IMR-90 (cell line): ENCODE measurements at regions not wholly inside any gene's neighbourhood (a gene's known extent, or its start where the extent isn't known, plus 50 kb on each side); places are given as distances from the start of the nearest gene placed in this dataset.

Experiments
- ATAC-seq: fragments of 200-7000 bp; cut with Tn5 transposase; 2 replicates; pipeline ENCODE4 v1.9.1; 2020; ENCODE audit warnings: low read depth, mild to moderate bottlenecking, moderate library complexity
- BruUV-seq: library from RNA; stranded (reverse); fragments of 400-500 nt; replicated peaks from 2 replicates; lab custom pipeline; 2021; lab: Mats Ljungman, UMichigan
- CTCF ChIA-PET: fragments of 300-600 bp; formaldehyde crosslinking; extraction: SDS; loops from one replicate; lab custom pipeline; 2021; ENCODE audit warnings: antibody characterized with exemption; lab: Yijun Ruan, JAX
- POLR2A ChIA-PET: fragments of 300-600 bp; sonication (Branson Sonifier 250); formaldehyde crosslinking; loops from one replicate; lab custom pipeline; 2022; ENCODE audit warnings: antibody characterized with exemption; ENCODE audit not compliant: unreplicated experiment; lab: Charles Lee
- DNase-seq: peaks from one replicate; pipeline ENCODE4 v3.0.0; 2013
- H2AFZ ChIP-seq: replicated peaks from 2 replicates; pipeline ENCODE3; 2013; ENCODE audit warnings: low read length, mild to moderate bottlenecking; ENCODE audit not compliant: poor library complexity
- H2AK5ac ChIP-seq: 2 replicates; pipeline ENCODE4 v1.6.1; 2013; ENCODE audit warnings: low read depth, low read length, inconsistent platforms
- H2AK9ac ChIP-seq: replicated peaks from 2 replicates; pipeline ENCODE3; 2013; ENCODE audit warnings: mild to moderate bottlenecking, low read depth, low read length, moderate library complexity; ENCODE audit not compliant: poor library complexity
- H2BK120ac ChIP-seq: 2 replicates; pipeline ENCODE4 v1.6.1; 2013; ENCODE audit warnings: low read depth, low read length, inconsistent platforms
- H2BK15ac ChIP-seq: 3 replicates; pipeline ENCODE4 v1.6.1; 2013; ENCODE audit warnings: low read depth, low read length, inconsistent platforms
- H2BK20ac ChIP-seq: 2 replicates; pipeline ENCODE4 v1.6.1; 2013; ENCODE audit warnings: low read depth, mild to moderate bottlenecking, inconsistent platforms, low read length, moderate library complexity
- H2BK5ac ChIP-seq: 2 replicates; pipeline ENCODE4 v1.6.1; 2013; ENCODE audit warnings: mild to moderate bottlenecking, low read depth, low read length, inconsistent platforms; ENCODE audit not compliant: poor library complexity, severe bottlenecking
- H3K14ac ChIP-seq: replicated peaks from 2 replicates; pipeline ENCODE4 v1.6.1; 2013; ENCODE audit warnings: low read depth, low read length, inconsistent platforms
- H3K18ac ChIP-seq: 2 replicates; pipeline ENCODE4 v1.6.1; 2013; ENCODE audit warnings: low read depth, low read length, control low read depth
- H3K23ac ChIP-seq: 2 replicates; pipeline ENCODE4 v1.6.1; 2013; ENCODE audit warnings: low read depth, low read length, inconsistent platforms
- H3K27ac ChIP-seq: 2 replicates; pipeline ENCODE4 v1.5.1; 2013; ENCODE audit warnings: mild to moderate bottlenecking, control low read depth, low read length; ENCODE audit not compliant: insufficient read depth
- H3K27me3 ChIP-seq: 2 replicates; pipeline ENCODE4 v1.6.1; 2013; ENCODE audit warnings: low read length; ENCODE audit not compliant: control insufficient read depth, insufficient read depth
- H3K36me3 ChIP-seq: 2 replicates; pipeline ENCODE4 v1.6.1; 2013; ENCODE audit warnings: low read length, mixed read lengths; ENCODE audit not compliant: control insufficient read depth, insufficient read depth
- H3K4ac ChIP-seq: 2 replicates; pipeline ENCODE4 v1.6.1; 2013; ENCODE audit warnings: low read depth, low read length, inconsistent platforms
- H3K4me1 ChIP-seq: 2 replicates; pipeline ENCODE4 v1.6.1; 2013; ENCODE audit warnings: low read length, mixed read lengths; ENCODE audit not compliant: control insufficient read depth, insufficient read depth
- H3K4me2 ChIP-seq: 2 replicates; pipeline ENCODE4 v1.6.1; 2013; ENCODE audit warnings: low read depth, mild to moderate bottlenecking, control low read depth, low read length, moderate library complexity
- H3K4me3 ChIP-seq: 2 replicates; pipeline ENCODE4 v1.5.1; 2013; ENCODE audit warnings: low read depth, mild to moderate bottlenecking, control low read depth, low read length, moderate library complexity; ENCODE audit not compliant: insufficient read depth
- H3K56ac ChIP-seq: 2 replicates; pipeline ENCODE4 v1.6.1; 2013; ENCODE audit warnings: low read length, inconsistent platforms; ENCODE audit not compliant: insufficient read depth; ENCODE audit errors: extremely low read depth
- H3K79me1 ChIP-seq, 2 experiments: 2 replicates each; pipeline ENCODE4 v1.6.1; 2013; ENCODE audit warnings: low read length in 2 of 2, inconsistent platforms in 1 of 2, low read depth in 1 of 2
- H3K9ac ChIP-seq: 2 replicates; pipeline ENCODE4 v1.6.1; 2013; ENCODE audit warnings: low read depth, low read length, control low read depth
- H3K9me1 ChIP-seq: 2 replicates; pipeline ENCODE4 v1.6.1; 2013; ENCODE audit warnings: low read length, inconsistent platforms; ENCODE audit not compliant: insufficient read depth
- H3K9me3 ChIP-seq: 2 replicates; pipeline ENCODE4 v1.6.1; 2013; ENCODE audit warnings: low read length; ENCODE audit not compliant: control insufficient read depth, insufficient read depth
- H4K20me1 ChIP-seq: 2 replicates; pipeline ENCODE4 v1.6.1; 2013; ENCODE audit warnings: low read length, inconsistent platforms; ENCODE audit not compliant: insufficient read depth
- H4K5ac ChIP-seq: 2 replicates; pipeline ENCODE4 v1.6.1; 2013; ENCODE audit warnings: mild to moderate bottlenecking, low read depth, low read length, control low read depth
- H4K8ac ChIP-seq, 2 experiments: 2 replicates each; pipeline ENCODE4 v1.6.1; 2013; ENCODE audit warnings: low read depth in 2 of 2, low read length in 2 of 2, control low read depth in 1 of 2, inconsistent platforms in 1 of 2
- H4K91ac ChIP-seq: 2 replicates; pipeline ENCODE4 v1.6.1; 2013; ENCODE audit warnings: low read depth, low read length, inconsistent platforms; ENCODE audit not compliant: insufficient read depth
- BHLHE40 ChIP-seq: fragments of 150-350 bp; IDR thresholded peaks from 2 replicates; pipeline ENCODE4 v1.6.1; 2016; ENCODE audit warnings: mild to moderate bottlenecking, low read depth, low read length
- FOS ChIP-seq: fragments of 150-350 bp; IDR thresholded peaks from 2 replicates; pipeline ENCODE4 v1.6.1; 2016; ENCODE audit warnings: low read depth, low read length
- MAFK ChIP-seq: IDR thresholded peaks from 2 replicates; pipeline ENCODE4 v1.6.1; 2012; ENCODE audit warnings: low read depth, low read length, improper control_type of control experiment
- MAZ ChIP-seq: IDR thresholded peaks from 2 replicates; pipeline ENCODE4 v1.6.1; 2012; ENCODE audit warnings: low read depth, mild to moderate bottlenecking, low read length, improper control_type of control experiment, moderate library complexity, borderline replicate concordance
- NFE2L2 ChIP-seq: fragments of 150-350 bp; IDR thresholded peaks from 2 replicates; pipeline ENCODE4 v1.6.1; 2016; ENCODE audit warnings: low read depth, mild to moderate bottlenecking, low read length
- POLR2A ChIP-seq: IDR thresholded peaks from 2 replicates; pipeline ENCODE4 v1.6.1; 2012; ENCODE audit warnings: mild to moderate bottlenecking, low read depth, low read length
- RAD21 ChIP-seq: IDR thresholded peaks from 2 replicates; pipeline ENCODE4 v1.6.1; 2012; ENCODE audit warnings: low read length, improper control_type of control experiment
- RCOR1 ChIP-seq: IDR thresholded peaks from 2 replicates; pipeline ENCODE4 v1.6.1; 2012; ENCODE audit warnings: mild to moderate bottlenecking, low read length, improper control_type of control experiment; ENCODE audit not compliant: insufficient replicate concordance
- RFX5 ChIP-seq: IDR thresholded peaks from 2 replicates; pipeline ENCODE4 v1.8.0; 2012; ENCODE audit warnings: low read depth, mild to moderate bottlenecking, low read length, moderate library complexity
- SMC3 ChIP-seq: fragments of 150-350 bp; IDR thresholded peaks from 2 replicates; pipeline ENCODE4 v1.6.1; 2016; ENCODE audit warnings: low read depth, mild to moderate bottlenecking, antibody characterized with exemption, low read length, moderate library complexity
- WGBS, 2 experiments: methylation state at CpG; one replicate each; pipeline versions ENCODE4 v1.1.5 to v1.1.7; 2013; ENCODE audit warnings: missing lambda C conversion rate in 2 of 2; ENCODE audit not compliant: insufficient read length in 1 of 2; ENCODE audit errors: extremely low coverage in 2 of 2; 5-methylcytosine and 5-hydroxymethylcytosine counted together
- dilution Hi-C: fragments of 300-500 bp; cut with HindIII; formaldehyde crosslinking; loops from one replicate; pipeline ENCODE4 v1.14.3; 2018; ENCODE audit warnings: low sequenced_read_pairs; ENCODE audit not compliant: unreplicated experiment
- in situ Hi-C: fragments of 300-500 bp; cut with MboI; formaldehyde crosslinking; loops from 3 replicates; pipeline ENCODE4 v1.14.3; 2019; ENCODE audit warnings: low sequenced_read_pairs, inconsistent platforms, mixed read lengths
- intact Hi-C: fragments of 100-400 bp; cut with micrococcal nuclease; formaldehyde crosslinking; loops from 2 replicates; pipeline ENCODE4 v1.10.0; 2022
- TF ChIP-seq, protein P1 (sequence below): fragments of 150-350 bp; IDR thresholded peaks from 2 replicates; pipeline ENCODE4 v1.6.1; 2016; ENCODE audit warnings: low read depth, mild to moderate bottlenecking, low read length, moderate library complexity, borderline replicate concordance

DNA sequence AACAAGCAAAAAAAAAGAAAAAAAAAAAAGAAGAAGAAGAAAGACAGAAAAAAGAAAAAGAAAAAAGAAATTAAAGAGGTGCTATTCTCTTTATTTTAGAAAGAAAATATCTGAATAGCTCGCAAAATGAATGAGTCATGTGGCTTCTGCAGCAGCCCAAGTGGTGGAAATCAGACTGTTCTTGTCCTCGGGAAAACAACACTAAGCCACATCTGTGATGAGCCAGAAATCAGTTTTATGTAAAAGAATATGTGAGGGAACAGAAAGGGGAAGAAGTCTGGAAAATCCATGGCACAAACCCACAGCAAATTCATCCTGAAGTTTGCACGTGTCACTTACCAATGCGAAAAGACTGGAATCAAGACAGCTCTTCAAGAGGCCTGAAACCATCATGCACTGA is 118.7 kb upstream of the GAS1 start:
- Histone ChIP-seq H2AK5ac (no peak overlapping the region), H2AFZ (no peak overlapping the region), H2BK120ac (no peak overlapping the region), H2BK5ac (no peak overlapping the region), H3K14ac (no peak overlapping the region), H2BK15ac (no peak overlapping the region), H3K56ac (no peak overlapping the region), H3K27me3 (no peaks in the 10 kb centered on the region), H4K8ac (no peak overlapping the region), H3K79me1 (no peaks in the 10 kb centered on the region), H3K9ac (no peak overlapping the region), H4K91ac (no peak overlapping the region), H3K18ac (no peak overlapping the region), H3K23ac (no peak overlapping the region), H4K20me1 (no peaks in the 10 kb centered on the region), H3K4me2 (no peak overlapping the region), H2AK9ac (no peak overlapping the region), H3K36me3 (no peaks in the 10 kb centered on the region), H3K4ac (no peak overlapping the region), H3K4me1 (0 out of 2 replicates have a peak, but pooled peaks cover 4% of the 10 kb centered on the region), H3K9me1 (no peaks in the 10 kb centered on the region), H3K4me3 (no peak overlapping the region), H3K27ac (no peak overlapping the region), H3K9me3 (no peaks in the 10 kb centered on the region), H4K5ac (no peak overlapping the region), H2BK20ac (no peak overlapping the region)
- ChIA-PET POLR2A (no interaction called here), CTCF (interaction anchor here (0.6 to 0.7 kb wide), 4 partner anchors 12 to 651 kb away, joined by 3 to 5 read pairs (median 4); no protein-coding TSS in a partner anchor)
- intact Hi-C loops, result no loop called here
- no TSS peak for BruUV-seq
- TF ChIP-seq RCOR1 (no peak), BHLHE40 (no peak), POLR2A (no peak), RAD21 (no peak), RFX5 (no peak), SMC3 (no peak), FOS (no peak), MAFK (no peak), NFE2L2 (no peak), MAZ (no peak)
- TF ChIP-seq, protein P1, sequence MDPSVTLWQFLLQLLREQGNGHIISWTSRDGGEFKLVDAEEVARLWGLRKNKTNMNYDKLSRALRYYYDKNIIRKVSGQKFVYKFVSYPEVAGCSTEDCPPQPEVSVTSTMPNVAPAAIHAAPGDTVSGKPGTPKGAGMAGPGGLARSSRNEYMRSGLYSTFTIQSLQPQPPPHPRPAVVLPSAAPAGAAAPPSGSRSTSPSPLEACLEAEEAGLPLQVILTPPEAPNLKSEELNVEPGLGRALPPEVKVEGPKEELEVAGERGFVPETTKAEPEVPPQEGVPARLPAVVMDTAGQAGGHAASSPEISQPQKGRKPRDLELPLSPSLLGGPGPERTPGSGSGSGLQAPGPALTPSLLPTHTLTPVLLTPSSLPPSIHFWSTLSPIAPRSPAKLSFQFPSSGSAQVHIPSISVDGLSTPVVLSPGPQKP, result no peak
- dilution Hi-C loops, result no loop called here
- in situ Hi-C loops, result no loop called here
- DNase-seq (no peak), ATAC-seq (no peak)
- WGBS, 2 experiments, result 96% methylated on average over 3 of the region's 4 CpGs; no CpG with 5 or more reads in 1 of the 2 experiments
